Coronary artery (tissue), 2 donors: ENCODE measurements at regions not wholly inside any gene's neighbourhood (a gene's known extent, or its start where the extent isn't known, plus 50 kb on each side); places are given as distances from the start of the nearest gene placed in this dataset.

Experiments used
- DNase-seq: peaks from one replicate; pipeline ENCODE4 v3.0.0-alpha.2; 2017; ENCODE audit warnings: low spot score
- H3K27ac ChIP-seq, 2 donors: fragments of 200-600 bp; sonication (generic); one replicate each; pipeline ENCODE4 v1.5.1; 2016 to 2019
- H3K4me3 ChIP-seq: fragments of 200-600 bp; sonication (generic); 2 replicates; pipeline ENCODE4 v1.5.1; 2016; ENCODE audit warnings: mild to moderate bottlenecking, moderate library complexity
- CTCF ChIP-seq: fragments of 200-600 bp; sonication (generic); IDR thresholded peaks from one replicate; pipeline ENCODE4 v1.5.1; 2019; ENCODE audit warnings: antibody characterized with exemption

DNA sequence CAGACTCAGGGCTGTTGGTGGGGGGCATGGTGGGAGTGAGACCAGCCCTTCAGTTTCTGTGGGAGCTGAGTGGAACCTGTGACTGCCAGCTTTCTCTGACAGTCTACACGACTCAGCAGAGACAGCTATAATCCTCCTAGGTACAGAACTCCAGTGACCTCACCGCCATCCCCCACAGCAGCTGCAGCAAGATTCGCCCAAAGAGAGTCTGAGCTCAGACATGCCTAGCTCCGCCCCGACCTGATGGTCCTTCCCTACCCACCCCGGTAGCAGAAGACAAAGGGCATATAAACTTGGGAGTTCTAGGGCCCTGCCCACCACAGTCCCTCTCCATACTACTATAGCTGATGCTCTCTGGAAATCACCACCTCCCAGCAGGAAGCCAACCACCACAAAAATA, 500.1 kb downstream of the ETV1 start:
- no peak for DNase-seq
- TF ChIP-seq CTCF = no peak
- Histone ChIP-seq H3K4me3 (no peak overlapping the region), H3K27ac (no peak overlapping the region)

DNA sequence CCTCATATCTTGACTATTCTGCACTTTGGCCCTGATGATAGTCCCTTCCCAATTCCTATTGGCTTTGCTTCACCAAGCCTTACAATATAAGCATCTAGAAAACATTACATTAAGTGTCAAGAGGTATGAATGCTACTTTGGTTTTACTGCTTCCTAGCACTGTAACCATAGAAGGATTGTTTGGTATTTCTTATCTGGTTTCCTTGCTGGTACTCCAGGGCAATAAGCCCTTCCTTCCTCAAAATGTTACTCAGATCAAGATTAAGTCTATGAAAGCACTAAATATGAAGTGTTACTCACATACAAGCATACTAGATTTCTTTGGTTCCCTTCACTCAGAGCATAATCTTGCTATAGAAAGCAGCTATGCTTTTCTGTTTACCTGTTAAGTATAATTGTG, 492.5 kb downstream of the ETV1 start:
- H3K4me3 ChIP-seq = no peak overlapping the region
- TF ChIP-seq CTCF = no peak
- no peak for DNase-seq
- no peak overlapping the region for H3K27ac ChIP-seq

- Histone ChIP-seq H3K27ac (no peak overlapping the region), H3K4me3 (no peak overlapping the region)
- no peak for DNase-seq
- TF ChIP-seq CTCF = no peak
Observed at GRCh38 chr7:13508586-13508985, 480.9 kb downstream of the ETV1 start.

DNA sequence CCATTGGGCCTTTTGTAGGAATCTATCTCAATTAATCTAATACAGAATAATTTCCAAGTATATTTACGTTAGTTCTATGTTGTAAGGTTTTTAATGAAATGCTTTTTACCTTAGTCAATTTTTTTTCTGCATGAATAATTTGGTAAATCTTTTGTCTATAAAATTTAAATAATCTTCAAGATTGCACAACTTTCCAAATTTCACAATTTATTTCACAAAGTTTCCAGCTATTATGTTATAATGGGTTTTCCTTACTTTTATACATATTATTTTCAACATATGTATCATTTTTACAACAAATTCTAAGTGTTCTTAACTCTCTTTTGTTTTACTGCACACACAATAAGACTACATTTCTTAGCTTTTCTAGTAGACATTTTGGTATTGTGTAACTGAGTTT, 470.7 kb downstream of the ETV1 start:
- no peak overlapping the region for H3K27ac ChIP-seq
- no peak overlapping the region for H3K4me3 ChIP-seq
- no peak for DNase-seq
- TF ChIP-seq CTCF = no peak

- no peak for DNase-seq
- Histone ChIP-seq H3K4me3 (no peak overlapping the region), H3K27ac (no peak overlapping the region)
- no peak for TF ChIP-seq CTCF
Observed at GRCh38 chr7:13524076-13524475, 465.4 kb downstream of the ETV1 start.

GRCh38 chr7:13532028-13532753, 457.3 kb downstream of the ETV1 start:
- no peak overlapping the region for H3K4me3 ChIP-seq
- TF ChIP-seq CTCF = no peak
- H3K27ac ChIP-seq = no peak overlapping the region
- DNase-seq = no peak

- TF ChIP-seq CTCF = no peak
- H3K27ac ChIP-seq = no peak overlapping the region
- no peak for DNase-seq
- H3K4me3 ChIP-seq = no peak overlapping the region
Observed at GRCh38 chr7:13538669-13539068, 450.8 kb downstream of the ETV1 start.
